ENCODE measurements at regions not wholly inside any gene's neighbourhood (a gene's known extent, or its start where the extent isn't known, plus 50 kb on each side); places are given as distances from the start of the nearest gene placed in this dataset.

GRCh38 chr20:37638527-37638926 lies 55.3 kb upstream of the CTNNBL1 start:
- Histone ChIP-seq H3K36me3 (ENCODE audit: control insufficient read depth, low read length) (no peaks in the 10 kb centered on the region), H3K4me3 (ENCODE audit: low read length) (no peak overlapping the region), H3F3A (ENCODE audit: control insufficient read depth, insufficient read depth) (no peaks in the 10 kb centered on the region), H3K4me1 (ENCODE audit: control insufficient read depth, low read length) (no peaks in the 10 kb centered on the region), H3K27ac (ENCODE audit: low read depth, low read length) (no peak overlapping the region), H3K9me2 (replicated peaks; ENCODE audit: control insufficient read depth, low read length) (no peaks in the 10 kb centered on the region), H3K27me3 (ENCODE audit: control insufficient read depth, low read length) (peaks cover 19% of the 10 kb centered on the region), H3K9me3 (ENCODE audit: control insufficient read depth, insufficient read depth, low read length) (no peaks in the 10 kb centered on the region; the same call in 1 of the 2 replicates), H4K20me1 (ENCODE audit: control insufficient read depth, insufficient read depth, low read depth, low read length) (no peaks in the 10 kb centered on the region), H3K79me2 (ENCODE audit: control insufficient read depth, low read length) (no peaks in the 10 kb centered on the region), H3K4me2 (ENCODE audit: low read length) (no peak overlapping the region)
- TF ChIP-seq EZH2phosphoT487 (IDR thresholded peaks at IDR 0.05; ENCODE audit: borderline replicate concordance, low read length) (no peak), CTCF (IDR thresholded peaks at IDR 0.05; ENCODE audit: low read depth, low read length, poor library complexity, severe bottlenecking) (no peak)

- Histone ChIP-seq H3K27me3 (ENCODE audit: control insufficient read depth, low read length) (peaks cover 10% of the 10 kb centered on the region), H3K27ac (ENCODE audit: low read depth, low read length) (no peak overlapping the region), H3K4me3 (ENCODE audit: low read length) (no peak overlapping the region), H3K4me2 (ENCODE audit: low read length) (no peak overlapping the region), H3F3A (ENCODE audit: control insufficient read depth, insufficient read depth) (no peaks in the 10 kb centered on the region), H3K4me1 (ENCODE audit: control insufficient read depth, low read length) (no peaks in the 10 kb centered on the region), H4K20me1 (ENCODE audit: control insufficient read depth, insufficient read depth, low read depth, low read length) (no peaks in the 10 kb centered on the region), H3K9me3 (ENCODE audit: control insufficient read depth, insufficient read depth, low read length) (no peaks in the 10 kb centered on the region; the same call in 1 of the 2 replicates), H3K79me2 (ENCODE audit: control insufficient read depth, low read length) (no peaks in the 10 kb centered on the region), H3K36me3 (ENCODE audit: control insufficient read depth, low read length) (no peaks in the 10 kb centered on the region), H3K9me2 (replicated peaks; ENCODE audit: control insufficient read depth, low read length) (no peaks in the 10 kb centered on the region)
- TF ChIP-seq CTCF (IDR thresholded peaks at IDR 0.05; ENCODE audit: low read depth, low read length, poor library complexity, severe bottlenecking), result no peak
- no peak for TF ChIP-seq EZH2phosphoT487 (IDR thresholded peaks at IDR 0.05; ENCODE audit: borderline replicate concordance, low read length)
Measured at GRCh38 chr20:37636977-37637376, 56.9 kb upstream of the CTNNBL1 start.

- Histone ChIP-seq H3K9me2 (replicated peaks; ENCODE audit: control insufficient read depth, low read length) (no peaks in the 10 kb centered on the region), H3K27ac (ENCODE audit: low read depth, low read length) (no peak overlapping the region), H3K4me1 (ENCODE audit: control insufficient read depth, low read length) (no peaks in the 10 kb centered on the region), H3K27me3 (ENCODE audit: control insufficient read depth, low read length) (peaks cover 6% of the 10 kb centered on the region), H4K20me1 (ENCODE audit: control insufficient read depth, insufficient read depth, low read depth, low read length) (no peaks in the 10 kb centered on the region), H3K9me3 (ENCODE audit: control insufficient read depth, insufficient read depth, low read length) (no peaks in the 10 kb centered on the region; the same call in 1 of the 2 replicates), H3K4me3 (ENCODE audit: low read length) (no peak overlapping the region), H3K79me2 (ENCODE audit: control insufficient read depth, low read length) (no peaks in the 10 kb centered on the region), H3F3A (ENCODE audit: control insufficient read depth, insufficient read depth) (no peaks in the 10 kb centered on the region), H3K4me2 (ENCODE audit: low read length) (no peak overlapping the region), H3K36me3 (ENCODE audit: control insufficient read depth, low read length) (no peaks in the 10 kb centered on the region)
- TF ChIP-seq CTCF (IDR thresholded peaks at IDR 0.05; ENCODE audit: low read depth, low read length, poor library complexity, severe bottlenecking) (no peak), EZH2phosphoT487 (IDR thresholded peaks at IDR 0.05; ENCODE audit: borderline replicate concordance, low read length) (no peak)
Measured at GRCh38 chr20:37636212-37636975, 57.4 kb upstream of the CTNNBL1 start.

All from DOHH2 (cell line).